Activated CD4-positive, alpha-beta T cell treated with anti-CD3 and anti-CD28 coated beads, Interleukin-10, Interleukin-2, amounts not matched to agents 100 ng/mL and 50 ng/mL, durations not matched to agents 16 hours and 8 hours (primary cell): ENCODE measurements at regions not wholly inside any gene's neighbourhood (a gene's known extent, or its start where the extent isn't known, plus 50 kb on each side); places are given as distances from the start of the nearest gene placed in this dataset.
"Not testable (repeated sequence)": the region's sequence is repeated elsewhere in the genome, so short reads cannot be mapped to it uniquely, and the experiment has no call there.

Experiments used
- DNase-seq: peaks from one replicate; pipeline ENCODE4 v3.0.0-alpha.2; 2020

DNA sequence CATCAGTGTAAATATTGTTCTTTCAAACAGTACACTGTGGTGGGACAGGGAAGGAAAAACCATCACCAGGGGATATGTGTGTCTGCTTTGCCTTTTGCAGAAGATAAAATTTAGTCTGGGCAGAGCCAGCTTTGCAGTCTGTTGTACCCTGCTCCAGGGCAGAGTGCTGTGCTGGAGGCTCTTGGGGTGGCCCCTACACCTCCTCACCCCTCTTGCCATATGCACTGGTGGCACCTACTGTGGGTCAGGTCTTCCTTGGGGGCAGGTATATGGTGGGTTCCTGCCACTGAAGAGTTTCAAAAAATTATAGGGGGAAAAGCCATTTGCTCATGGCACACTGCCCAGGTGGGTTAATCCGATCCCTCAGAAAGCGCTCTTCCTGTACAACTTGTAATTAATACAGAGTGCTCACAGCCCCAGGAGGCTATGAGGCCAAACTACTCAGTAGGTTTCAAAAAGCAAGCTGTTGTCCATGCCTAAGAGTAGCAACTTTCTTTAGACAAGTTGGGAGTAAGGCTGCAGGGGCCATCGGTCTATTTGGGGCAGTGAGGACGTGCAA is 112.7 kb upstream of the BMPER start:
- no peak for DNase-seq

DNA sequence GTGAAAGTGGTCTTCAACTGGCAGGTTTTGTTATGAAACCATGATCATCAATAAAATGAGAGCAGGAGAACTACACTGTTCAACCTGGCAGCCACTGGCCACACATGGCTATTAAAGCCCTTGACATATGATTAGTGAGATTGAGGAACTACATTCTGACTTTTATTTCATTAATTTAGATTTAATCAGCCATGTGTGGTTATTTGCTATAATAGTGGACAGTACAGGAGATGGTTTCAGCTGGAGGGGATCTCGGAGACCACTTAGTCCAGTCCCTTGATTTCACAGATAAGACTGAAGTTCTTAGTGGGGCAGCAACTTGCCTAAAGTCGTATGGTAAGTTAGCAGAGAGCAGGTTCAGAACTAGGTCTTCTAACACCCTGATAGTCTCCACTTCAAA is 111.7 kb upstream of the BMPER start:
- DNase-seq, result no peak

DNA sequence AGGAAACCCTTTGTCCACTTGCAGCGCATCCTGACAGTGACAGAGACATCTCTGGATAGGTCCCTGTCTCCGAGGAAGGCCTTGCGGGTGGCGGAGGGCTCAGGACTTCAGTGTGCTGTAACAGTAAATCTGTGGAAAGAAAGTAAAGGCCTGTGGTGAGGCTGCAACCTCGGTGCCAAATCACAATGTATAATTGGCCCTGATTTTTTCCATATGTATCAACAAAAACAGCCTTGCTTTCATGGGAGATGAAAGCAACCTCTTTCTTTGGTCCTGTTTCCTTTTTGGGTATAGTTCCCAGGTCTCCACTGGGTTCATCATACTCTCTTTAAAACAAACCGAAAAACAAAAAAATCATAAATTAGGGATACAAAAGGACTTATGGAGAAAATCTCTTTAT is 110.9 kb upstream of the BMPER start:
- DNase-seq, result no peak

DNA sequence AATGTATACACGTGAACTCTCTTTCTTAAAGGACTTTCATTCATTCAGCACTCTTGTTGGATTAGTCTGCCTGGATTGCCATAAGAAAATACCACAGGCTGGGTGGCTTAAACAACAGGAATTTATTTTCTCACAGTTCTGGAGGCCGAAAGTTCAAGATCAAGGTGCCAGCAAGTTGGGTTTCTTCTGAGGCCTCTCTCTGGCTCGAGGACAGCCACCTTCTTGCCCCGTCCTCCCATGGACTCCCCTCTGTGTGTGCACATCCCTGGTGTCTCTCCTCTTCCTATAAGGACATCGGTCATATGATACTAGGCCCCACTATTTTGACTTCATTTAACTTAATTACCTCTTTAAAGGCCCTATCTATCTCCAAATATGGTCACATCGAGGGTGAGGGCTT is 110.4 kb upstream of the BMPER start:
- no peak for DNase-seq

DNA sequence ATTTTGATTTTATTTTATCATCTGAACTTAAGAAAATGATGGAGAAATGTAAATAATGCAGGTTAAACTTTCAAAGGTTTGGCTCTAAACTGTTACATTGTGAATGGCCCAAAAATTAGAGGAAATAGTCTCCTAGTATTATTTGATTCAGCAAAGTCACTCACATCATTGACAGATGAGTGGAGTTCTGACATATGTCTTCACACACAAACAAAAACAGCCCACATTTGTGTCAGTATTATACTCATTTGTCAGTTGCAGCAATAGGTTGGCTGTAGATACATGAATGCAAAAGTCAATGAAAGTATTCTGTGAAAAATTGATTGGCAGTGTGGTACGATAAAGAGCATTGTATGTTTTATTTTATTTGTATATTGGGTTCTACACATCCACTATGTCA is 108.8 kb upstream of the BMPER start:
- DNase-seq, result no peak

DNA sequence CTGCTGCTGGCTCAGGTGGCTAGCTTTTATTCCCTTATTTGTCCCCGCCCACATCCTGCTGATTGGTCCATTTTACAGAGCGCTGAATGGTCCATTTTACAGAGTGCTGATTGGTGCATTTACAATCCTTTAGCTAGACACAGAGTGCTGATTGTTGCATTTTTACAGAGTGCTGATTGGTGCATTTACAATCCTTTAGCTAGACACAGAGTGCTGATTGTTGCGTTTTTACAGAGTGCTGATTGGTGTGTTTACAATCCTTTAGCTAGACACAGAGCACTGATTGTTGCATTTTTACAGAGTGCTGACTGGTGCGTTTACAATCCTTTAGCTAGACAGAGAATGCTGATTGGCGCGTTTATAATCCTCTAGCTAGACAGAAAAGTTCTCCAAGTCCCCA is 107.8 kb upstream of the BMPER start:
- DNase-seq, result not testable (repeated sequence)

DNA sequence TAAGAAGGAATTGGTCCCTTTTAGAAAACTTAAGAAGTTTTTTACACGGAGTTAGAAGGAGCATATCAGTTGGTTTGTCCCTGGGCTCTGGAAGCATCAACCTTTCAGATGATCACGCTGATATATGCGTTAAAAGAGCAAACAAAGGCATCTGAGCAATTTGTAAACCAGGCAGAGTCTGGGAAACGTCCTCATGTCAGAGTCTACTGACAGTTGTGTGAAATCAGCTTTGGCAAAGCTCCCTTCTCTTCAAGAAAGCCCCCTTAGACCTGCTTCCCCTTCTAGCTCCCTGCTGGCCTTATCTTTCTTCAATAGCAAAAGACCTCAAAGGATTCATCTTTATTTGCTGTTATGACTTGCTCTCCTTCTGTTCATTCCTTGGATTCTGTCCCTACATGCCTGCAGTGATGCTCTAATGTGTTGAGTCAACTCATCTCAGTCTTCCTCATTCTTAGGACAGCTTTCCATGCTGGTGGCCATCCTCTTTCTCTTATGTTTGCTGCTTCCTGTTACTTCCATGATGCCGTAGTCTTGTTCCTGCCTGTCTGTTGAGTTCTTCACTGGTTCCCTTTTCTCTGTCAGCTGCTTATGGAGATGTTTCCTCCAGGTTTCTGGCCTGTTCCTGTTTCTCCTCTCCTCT is 106.5 kb upstream of the BMPER start:
- DNase-seq, result no peak

DNA sequence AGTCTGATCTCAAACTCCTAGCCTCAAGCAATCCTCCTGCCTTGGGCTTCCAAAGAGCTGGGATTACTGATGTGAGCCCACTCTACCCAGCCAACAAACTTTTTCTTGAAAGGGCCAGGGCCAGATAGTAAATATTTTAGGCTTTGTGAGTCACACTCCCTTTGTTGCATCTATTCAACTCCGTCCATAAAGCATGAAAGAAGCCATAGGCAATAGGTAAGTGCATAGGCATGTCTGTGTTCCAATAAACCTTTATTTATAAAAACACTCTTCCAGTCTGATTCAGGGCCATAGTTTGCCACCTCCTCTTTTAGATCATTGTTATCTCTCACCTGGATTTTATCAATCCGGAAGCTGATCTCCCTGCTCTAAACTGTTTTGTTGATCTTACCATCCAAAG is 105.6 kb upstream of the BMPER start:
- DNase-seq, result no peak

DNA sequence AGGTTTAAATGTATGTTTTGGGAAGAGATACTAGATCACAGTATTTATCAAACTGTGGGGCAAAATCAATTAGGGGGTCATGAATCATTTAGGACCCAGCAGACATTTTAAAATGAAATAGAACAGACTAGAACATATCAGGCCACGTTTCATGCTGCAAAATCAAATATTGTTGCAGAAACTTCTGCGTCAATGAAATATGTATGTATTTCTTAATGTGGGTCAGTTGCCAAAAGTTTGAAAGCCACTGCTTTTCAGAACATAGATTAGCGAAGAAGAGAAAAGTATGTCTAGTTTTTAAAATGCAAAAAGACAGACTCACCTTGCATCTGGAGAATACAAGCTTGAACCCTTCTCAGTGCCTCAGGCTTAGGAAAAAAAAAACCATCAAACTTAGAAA is 102.7 kb upstream of the BMPER start:
- DNase-seq, result no peak

DNA sequence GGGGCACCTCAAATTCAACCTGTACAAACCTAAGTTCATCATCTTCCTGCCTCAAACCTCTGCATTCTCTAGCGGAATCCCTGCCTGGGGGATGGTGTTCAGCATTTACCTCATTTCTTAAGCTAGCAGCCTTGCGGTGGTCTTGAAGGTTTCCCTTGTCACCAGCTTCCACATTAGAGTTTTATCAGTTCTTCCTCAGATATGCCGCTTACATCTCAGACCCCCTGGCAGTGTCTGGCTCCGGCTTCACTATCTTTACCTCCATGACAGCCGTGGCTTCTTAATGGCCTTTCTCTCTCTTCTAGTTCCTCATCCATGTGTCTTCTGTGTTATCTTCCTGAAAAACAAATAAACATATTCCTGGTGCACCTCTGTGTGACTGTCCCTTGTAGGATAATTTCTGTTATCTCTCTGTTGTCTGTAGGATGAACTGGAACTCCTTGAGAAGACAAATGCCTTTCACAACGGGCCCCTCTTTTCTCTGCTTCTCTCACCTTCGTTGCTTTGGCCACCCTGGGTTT is 101.1 kb upstream of the BMPER start:
- no peak for DNase-seq

DNA sequence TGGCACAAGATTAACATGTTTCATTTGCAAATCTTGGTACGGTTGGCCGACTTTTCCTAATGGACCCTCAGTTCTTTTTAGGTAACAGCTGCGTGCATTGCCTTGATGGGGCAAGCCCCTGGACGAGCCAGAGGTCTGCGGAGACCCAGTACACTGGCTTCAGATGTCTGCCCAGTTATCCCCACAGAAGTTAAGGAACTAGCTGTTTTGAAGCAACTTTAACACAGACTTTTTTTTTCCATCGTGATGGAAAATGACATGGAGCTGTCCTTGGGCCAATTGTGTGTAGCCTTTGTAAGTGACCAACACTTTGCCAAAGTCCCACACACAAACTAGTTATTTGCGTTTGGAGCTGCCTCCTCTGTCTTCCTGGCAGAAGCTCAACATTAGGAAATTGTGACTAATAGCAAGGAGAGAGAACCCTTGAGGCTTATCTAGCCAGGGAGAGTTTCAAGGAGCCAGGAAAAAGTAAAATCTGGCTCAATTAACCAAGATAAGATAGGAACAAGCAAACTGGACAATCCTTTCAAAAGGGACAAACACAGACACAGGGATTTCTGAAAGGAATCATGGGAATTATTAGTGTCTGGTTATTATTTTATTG is 99.6 kb upstream of the BMPER start:
- DNase-seq, result no peak

DNA sequence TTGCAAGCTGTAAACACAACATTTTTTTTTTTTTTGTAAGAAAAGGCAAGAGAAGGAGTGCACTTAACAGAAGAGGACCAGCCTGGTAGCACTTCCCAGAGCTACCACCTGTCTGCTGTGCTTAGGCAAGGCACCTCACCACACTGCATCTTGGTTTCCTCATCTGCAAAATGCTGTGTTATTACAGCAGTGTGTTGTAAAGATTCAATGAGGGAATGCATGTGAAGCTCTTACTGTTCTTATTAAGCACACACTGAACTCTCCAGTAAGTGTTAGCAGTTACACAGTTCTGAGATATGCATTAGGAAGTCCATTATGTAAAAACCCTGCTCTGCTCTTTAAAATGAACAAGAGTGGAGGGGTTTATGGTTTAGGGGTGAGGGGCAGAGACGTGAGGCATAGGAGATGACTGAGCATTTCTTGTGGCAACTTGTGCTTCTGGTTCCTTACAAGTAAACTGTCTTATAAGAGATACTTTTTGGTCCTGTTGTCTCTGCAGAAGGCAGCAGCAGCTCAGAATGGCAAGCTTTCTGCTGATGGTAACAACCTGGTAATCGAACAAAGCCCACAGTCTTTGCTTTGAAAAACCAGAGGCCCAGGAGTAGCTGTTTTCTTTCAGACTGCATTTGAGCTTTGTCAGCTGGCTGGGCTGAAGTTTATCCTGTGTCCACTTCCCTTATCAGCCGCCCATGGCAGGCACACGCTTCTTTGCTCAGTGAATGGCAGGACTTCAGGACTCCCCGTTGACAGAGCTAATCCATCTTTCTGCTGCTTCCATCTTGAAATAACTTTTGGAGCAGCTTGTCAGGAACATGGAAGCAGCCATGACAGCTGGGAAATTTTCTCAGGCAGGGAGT is 98.8 kb upstream of the BMPER start:
- DNase-seq, result no peak

DNA sequence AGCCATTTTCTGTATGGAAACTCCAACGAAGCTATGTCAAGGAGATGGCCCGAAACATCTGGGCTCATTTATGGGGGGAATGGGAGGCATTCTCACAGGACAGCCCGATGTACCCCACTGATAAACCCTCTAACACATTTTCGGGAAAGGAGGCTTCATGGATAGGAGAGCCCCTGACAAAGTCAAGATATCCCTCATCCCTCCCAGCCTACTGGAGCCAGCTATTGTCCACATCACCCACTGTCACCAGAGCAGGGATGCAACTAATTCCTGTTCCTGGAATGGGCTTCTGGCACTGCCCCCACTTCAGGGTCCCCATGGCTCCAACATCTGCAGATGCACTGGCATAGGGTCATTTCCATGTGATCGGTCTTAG is 98.2 kb upstream of the BMPER start:
- no peak for DNase-seq

DNA sequence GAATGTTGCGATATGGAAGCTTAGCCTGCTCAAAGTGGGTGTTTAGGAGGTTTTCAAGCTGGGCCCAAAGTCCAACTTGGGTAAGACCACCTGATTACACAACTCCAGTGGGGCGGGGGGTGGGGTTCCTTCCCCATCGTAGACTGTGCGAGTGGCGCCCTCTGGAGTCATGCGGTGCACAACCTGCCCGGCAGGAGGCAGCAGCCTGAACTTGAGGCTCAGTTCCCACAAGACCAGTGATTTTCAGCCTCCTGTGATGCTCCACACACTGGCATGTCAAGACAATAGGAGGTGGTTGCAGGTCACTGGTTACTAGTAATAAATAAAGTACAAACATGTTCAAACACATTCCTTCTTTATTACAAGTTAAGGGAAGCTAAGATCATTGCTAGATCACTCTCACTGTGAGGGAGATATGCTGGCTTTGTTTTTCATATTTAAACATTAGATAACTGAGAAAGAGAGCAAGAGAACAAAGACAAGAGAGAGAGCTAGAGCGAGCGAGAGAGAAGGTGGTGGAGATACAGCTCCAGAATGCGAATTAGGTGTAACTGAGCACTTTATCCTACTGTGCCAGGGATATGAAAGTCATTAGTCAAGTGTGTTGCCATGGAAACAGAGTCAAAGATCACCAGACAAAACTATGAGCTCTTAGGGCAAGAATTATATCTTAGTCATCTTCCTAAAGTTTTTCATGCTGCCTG is 97.4 kb upstream of the BMPER start:
- peak; percentile 9 for DNase-seq

DNA sequence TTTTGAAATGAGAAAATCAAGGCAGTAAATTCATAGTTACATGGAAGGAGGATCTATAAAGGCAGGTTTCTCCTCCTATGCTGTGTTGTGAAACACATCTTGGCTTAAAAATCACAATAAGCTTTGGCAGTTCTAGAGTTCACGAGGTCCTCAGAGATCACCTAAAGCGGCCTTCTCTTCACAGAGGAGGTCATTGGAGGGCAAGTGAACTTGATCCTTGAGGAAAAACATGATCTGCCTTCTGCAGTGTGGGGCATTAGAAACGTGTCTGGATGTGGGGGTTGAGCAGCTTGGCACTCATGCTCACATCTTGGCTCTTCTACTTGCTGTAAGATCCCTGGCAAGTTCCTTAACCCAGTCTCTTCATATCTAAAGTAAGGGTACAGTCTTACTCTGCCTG is 96.1 kb upstream of the BMPER start:
- no peak for DNase-seq

DNA sequence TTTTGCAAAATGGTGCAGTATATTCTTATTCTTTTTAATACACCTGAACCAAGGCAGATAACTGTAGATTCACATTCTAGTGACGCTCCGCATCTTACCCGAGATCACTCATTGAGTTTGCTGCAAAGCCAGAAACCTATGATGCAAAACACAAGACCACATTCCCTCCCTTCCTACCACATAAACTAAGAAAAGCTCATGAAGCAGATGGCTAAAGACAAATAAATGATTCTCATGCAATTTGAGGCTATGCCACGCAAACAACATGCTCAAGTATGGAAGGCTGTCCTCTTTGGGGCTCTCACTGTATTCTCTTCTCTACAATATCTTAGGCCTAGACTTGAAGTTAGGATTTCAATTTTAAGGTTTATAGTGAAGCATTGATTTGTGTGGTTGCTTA is 95.0 kb upstream of the BMPER start:
- DNase-seq, result no peak

DNA sequence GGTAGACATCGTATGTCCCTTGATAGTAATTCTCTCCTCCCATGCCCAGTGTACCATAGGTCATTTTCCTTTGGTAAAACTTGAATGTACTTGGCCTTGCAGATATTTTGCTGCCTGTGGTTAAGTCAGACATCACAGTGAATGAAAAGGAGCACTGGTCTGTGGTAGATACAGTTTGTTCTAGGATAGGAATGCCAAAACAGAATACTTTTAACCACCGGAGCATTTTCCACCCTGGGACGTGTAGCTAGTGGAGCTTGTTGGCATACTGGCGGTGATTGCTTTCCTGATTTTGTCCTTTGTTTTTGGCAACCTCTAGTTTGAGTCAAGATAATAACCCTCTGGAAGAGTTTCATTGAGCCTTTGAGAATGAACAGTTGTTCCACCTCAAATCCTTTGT is 92.0 kb upstream of the BMPER start:
- no peak for DNase-seq

DNA sequence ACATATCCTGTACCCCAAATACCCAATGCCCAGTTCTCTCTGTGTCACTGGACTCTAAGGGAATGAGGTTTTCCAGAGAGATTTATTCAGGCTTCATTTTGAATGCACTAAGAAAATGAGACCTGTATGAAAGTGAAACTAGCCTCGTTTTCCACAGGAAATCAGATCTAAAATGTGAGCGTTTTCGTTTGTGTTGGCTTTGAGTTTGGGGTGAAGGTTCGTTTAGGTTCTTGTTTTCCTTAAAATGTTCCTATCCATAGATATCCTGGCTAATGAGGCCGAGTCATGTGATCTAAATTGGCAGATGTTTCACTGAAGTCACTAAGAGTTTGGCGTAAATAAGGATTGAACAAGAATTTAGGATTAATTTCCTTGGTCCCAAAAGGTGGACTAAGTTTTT is 90.9 kb upstream of the BMPER start:
- no peak for DNase-seq

DNA sequence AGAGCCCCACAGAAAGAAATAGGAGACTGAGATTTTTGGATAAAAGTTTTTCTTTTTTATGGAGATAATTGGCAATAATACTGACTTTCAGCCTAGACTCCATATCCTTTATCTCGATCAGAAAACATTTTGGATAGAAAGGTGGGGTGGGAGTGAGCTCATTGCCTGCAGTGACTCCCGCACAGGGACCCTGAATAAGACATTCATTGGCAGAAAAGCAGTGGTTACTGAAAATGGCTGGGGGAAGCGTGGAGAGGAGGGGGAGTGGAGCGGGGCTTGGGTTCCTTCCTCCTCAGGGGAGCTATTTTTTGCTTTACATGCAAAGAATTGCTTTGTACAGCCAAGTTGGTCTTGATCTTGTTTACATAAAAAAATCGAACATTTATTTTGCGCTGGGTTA is 90.4 kb upstream of the BMPER start:
- no peak for DNase-seq

DNA sequence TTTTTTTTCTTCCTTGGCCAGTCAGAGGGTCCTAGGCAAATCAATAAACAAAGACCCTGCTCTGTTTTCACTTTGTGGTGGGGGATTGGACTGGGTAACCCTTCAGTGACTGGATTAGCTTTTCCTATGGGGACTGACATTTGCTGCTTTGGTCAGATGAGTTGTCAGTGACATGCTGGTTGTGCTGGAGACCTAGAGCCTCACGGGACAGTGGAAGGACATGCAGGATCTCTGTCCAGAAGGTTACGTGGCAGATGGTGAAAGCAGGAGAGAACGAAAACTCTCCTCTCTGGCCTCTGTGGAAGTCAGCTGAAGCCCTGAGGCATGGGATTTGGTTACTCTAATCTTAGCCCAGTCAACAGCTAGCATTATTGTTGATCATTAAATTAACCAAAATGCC is 90.0 kb upstream of the BMPER start:
- DNase-seq, result no peak

DNA sequence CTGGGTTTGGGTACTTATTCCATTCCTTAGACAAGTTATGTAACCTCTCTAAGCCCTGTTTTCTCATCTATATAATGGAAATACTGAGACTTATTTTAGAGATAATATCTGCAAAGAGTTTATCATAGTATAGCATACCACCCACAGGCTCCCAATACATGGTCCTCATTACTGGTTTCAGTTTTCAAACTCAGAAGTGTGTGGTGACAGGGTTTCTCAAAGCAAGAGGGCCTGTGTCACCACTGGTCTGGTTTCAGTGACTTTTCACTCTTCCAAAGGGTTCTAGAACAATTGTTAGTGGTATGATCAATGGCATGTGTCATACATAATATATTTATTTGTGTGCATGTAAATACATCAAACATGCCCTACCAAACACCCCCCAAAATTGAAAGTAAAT is 89.2 kb upstream of the BMPER start:
- DNase-seq, result no peak

DNA sequence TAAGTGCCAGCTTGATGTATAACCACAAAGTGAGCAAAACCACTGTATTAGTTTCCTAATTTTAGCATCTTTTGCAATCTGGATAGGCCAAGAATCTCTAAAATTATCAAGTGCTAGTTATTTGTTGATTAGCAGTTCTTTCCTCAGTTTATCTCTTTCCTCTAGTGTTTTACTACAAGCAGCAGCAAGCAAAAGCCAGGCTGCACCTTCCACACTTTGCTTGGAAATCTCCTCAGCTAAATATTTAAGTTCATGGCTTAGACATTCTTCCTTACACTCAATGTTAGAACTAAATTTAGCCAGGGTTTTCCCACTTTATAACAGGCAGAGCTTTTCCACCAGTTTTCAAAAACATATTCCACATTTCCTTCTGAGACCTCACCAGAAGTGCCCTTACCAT is 85.7 kb upstream of the BMPER start:
- DNase-seq, result no peak

DNA sequence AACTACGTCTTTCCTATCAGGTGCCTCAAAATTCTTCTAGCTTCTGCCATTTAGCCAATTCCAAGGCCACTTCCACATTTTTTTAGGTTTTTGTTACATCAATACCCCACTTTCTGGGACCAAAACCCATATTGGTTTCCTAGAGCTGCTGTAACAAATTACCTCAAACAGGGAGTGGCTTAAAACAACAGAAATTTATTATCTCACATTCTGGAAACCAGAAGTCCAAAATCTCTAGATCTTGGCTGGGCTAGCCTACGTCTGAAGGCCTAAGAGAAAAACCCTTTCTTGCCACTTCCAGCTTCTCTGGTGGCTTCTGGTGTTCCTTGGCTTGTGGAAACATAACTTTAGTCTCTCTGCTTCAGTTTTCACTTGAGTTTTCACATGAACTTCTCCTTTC is 85.1 kb upstream of the BMPER start:
- no peak for DNase-seq
